ENCODE measurements at regions not wholly inside any gene's neighbourhood (a gene's known extent, or its start where the extent isn't known, plus 50 kb on each side); places are given as distances from the start of the nearest gene placed in this dataset.
A peak's percentile ranks its signal among the peaks of the same experiment; 100 is the strongest.
"Not testable (repeated sequence)": the region's sequence is repeated elsewhere in the genome, so short reads cannot be mapped to it uniquely, and the experiment has no call there.

- not testable (repeated sequence) for H3K27ac ChIP-seq (ENCODE audit: low read depth in 1 of 3, low read length in 2 of 3); H3K27me3 ChIP-seq (ENCODE audit: control insufficient read depth in 3 of 3, insufficient read depth in 3 of 3, low read length in 3 of 3); H3K4me1 ChIP-seq (ENCODE audit: control insufficient read depth in 3 of 3, insufficient read depth in 2 of 3, low read depth in 1 of 3, low read length in 2 of 3); H3K9me3 ChIP-seq (ENCODE audit: control insufficient read depth in 2 of 2, insufficient read depth in 1 of 2, low read depth in 1 of 2, low read length in 1 of 2); H3K36me3 ChIP-seq (ENCODE audit: control insufficient read depth in 3 of 3, insufficient read depth in 2 of 3, low read depth in 1 of 3, low read length in 3 of 3); H3K4me3 ChIP-seq (ENCODE audit: low read depth in 1 of 3, low read length in 3 of 3); DNase-seq; FAIRE-seq
- 95 to 96% (median 96%) methylated on average over 29 of the region's 29 CpGs for WGBS, 3 donors
Measured at GRCh38 chr10:9407201-9407600, 1352.7 kb downstream of the GATA3 start.

GRCh38 chr10:9416331-9416730, 1361.8 kb downstream of the GATA3 start:
- FAIRE-seq, result no peak
- no peak overlapping the region for H3K4me3 ChIP-seq (ENCODE audit: low read depth in 1 of 3, low read length in 3 of 3)

GRCh38 chr10:9419757-9420156, 1365.3 kb downstream of the GATA3 start:
- DNase-seq (no peak), FAIRE-seq (no peak)
- no peaks in the 10 kb centered on the region for H3K27me3 ChIP-seq (ENCODE audit: control insufficient read depth in 3 of 3, insufficient read depth in 3 of 3, low read length in 3 of 3)
- H3K4me3 ChIP-seq (ENCODE audit: low read depth in 1 of 3, low read length in 3 of 3), result no peak overlapping the region
- H3K27ac ChIP-seq (ENCODE audit: low read depth in 1 of 3, low read length in 2 of 3), result no peak overlapping the region
- no peaks in the 10 kb centered on the region for H3K36me3 ChIP-seq (ENCODE audit: control insufficient read depth in 3 of 3, insufficient read depth in 2 of 3, low read depth in 1 of 3, low read length in 3 of 3)
- H3K4me1 ChIP-seq (ENCODE audit: control insufficient read depth in 3 of 3, insufficient read depth in 2 of 3, low read depth in 1 of 3, low read length in 2 of 3), result no peaks in the 10 kb centered on the region
- H3K9me3 ChIP-seq (ENCODE audit: control insufficient read depth in 2 of 2, insufficient read depth in 1 of 2, low read depth in 1 of 2, low read length in 1 of 2), result no peaks in the 10 kb centered on the region

More at GRCh38 chr10:9416331-9416730, 1361.8 kb downstream of the GATA3 start:
- Histone ChIP-seq H3K9me3 (ENCODE audit: control insufficient read depth in 2 of 2, insufficient read depth in 1 of 2, low read depth in 1 of 2, low read length in 1 of 2) (no peaks in the 10 kb centered on the region), H3K27me3 (ENCODE audit: control insufficient read depth in 3 of 3, insufficient read depth in 3 of 3, low read length in 3 of 3) (no peaks in the 10 kb centered on the region), H3K27ac (ENCODE audit: low read depth in 1 of 3, low read length in 2 of 3) (no peak overlapping the region), H3K36me3 (ENCODE audit: control insufficient read depth in 3 of 3, insufficient read depth in 2 of 3, low read depth in 1 of 3, low read length in 3 of 3) (no peaks in the 10 kb centered on the region), H3K4me1 (ENCODE audit: control insufficient read depth in 3 of 3, insufficient read depth in 2 of 3, low read depth in 1 of 3, low read length in 2 of 3) (no peaks in the 10 kb centered on the region)
- 30 to 35% (median 32%) methylated on average over 1 of the region's 1 CpG for WGBS, 3 donors
- DNase-seq, result no peak

GRCh38 chr10:9427209-9427608, 1372.7 kb downstream of the GATA3 start:
- Histone ChIP-seq H3K9me3 (ENCODE audit: control insufficient read depth in 2 of 2, insufficient read depth in 1 of 2, low read depth in 1 of 2, low read length in 1 of 2) (peaks cover 0 to 4% of the 10 kb centered on the region in 2 donors), H3K27ac (ENCODE audit: low read depth in 1 of 3, low read length in 2 of 3) (no peak overlapping the region), H3K4me3 (ENCODE audit: low read depth in 1 of 3, low read length in 3 of 3) (no peak overlapping the region), H3K27me3 (ENCODE audit: control insufficient read depth in 3 of 3, insufficient read depth in 3 of 3, low read length in 3 of 3) (no peaks in the 10 kb centered on the region), H3K4me1 (ENCODE audit: control insufficient read depth in 3 of 3, insufficient read depth in 2 of 3, low read depth in 1 of 3, low read length in 2 of 3) (no peaks in the 10 kb centered on the region), H3K36me3 (ENCODE audit: control insufficient read depth in 3 of 3, insufficient read depth in 2 of 3, low read depth in 1 of 3, low read length in 3 of 3) (no peaks in the 10 kb centered on the region)
- FAIRE-seq (peak; percentile 39), DNase-seq (no peak)

GRCh38 chr10:9437131-9437530, 1382.6 kb downstream of the GATA3 start:
- no peak for DNase-seq
- Histone ChIP-seq H3K27me3 (ENCODE audit: control insufficient read depth in 3 of 3, insufficient read depth in 3 of 3, low read length in 3 of 3) (no peaks in the 10 kb centered on the region), H3K27ac (ENCODE audit: low read depth in 1 of 3, low read length in 2 of 3) (no peak overlapping the region), H3K4me1 (ENCODE audit: control insufficient read depth in 3 of 3, insufficient read depth in 2 of 3, low read depth in 1 of 3, low read length in 2 of 3) (no peaks in the 10 kb centered on the region), H3K4me3 (ENCODE audit: low read depth in 1 of 3, low read length in 3 of 3) (no peak overlapping the region), H3K9me3 (ENCODE audit: control insufficient read depth in 2 of 2, insufficient read depth in 1 of 2, low read depth in 1 of 2, low read length in 1 of 2) (peaks cover 0 to 3% of the 10 kb centered on the region in 2 donors), H3K36me3 (ENCODE audit: control insufficient read depth in 3 of 3, insufficient read depth in 2 of 3, low read depth in 1 of 3, low read length in 3 of 3) (no peaks in the 10 kb centered on the region)
- 67 to 85% (median 85%) methylated on average over 2 of the region's 2 CpGs for WGBS, 3 donors
- no peak for FAIRE-seq

GRCh38 chr10:9443758-9444157, 1389.3 kb downstream of the GATA3 start:
- DNase-seq (no peak), FAIRE-seq (no peak)
- Histone ChIP-seq H3K36me3 (ENCODE audit: control insufficient read depth in 3 of 3, insufficient read depth in 2 of 3, low read depth in 1 of 3, low read length in 3 of 3) (no peaks in the 10 kb centered on the region), H3K4me3 (ENCODE audit: low read depth in 1 of 3, low read length in 3 of 3) (no peak overlapping the region), H3K27me3 (ENCODE audit: control insufficient read depth in 3 of 3, insufficient read depth in 3 of 3, low read length in 3 of 3) (no peaks in the 10 kb centered on the region), H3K4me1 (ENCODE audit: control insufficient read depth in 3 of 3, insufficient read depth in 2 of 3, low read depth in 1 of 3, low read length in 2 of 3) (no peaks in the 10 kb centered on the region), H3K27ac (ENCODE audit: low read depth in 1 of 3, low read length in 2 of 3) (no peak overlapping the region), H3K9me3 (ENCODE audit: control insufficient read depth in 2 of 2, insufficient read depth in 1 of 2, low read depth in 1 of 2, low read length in 1 of 2) (no peaks in the 10 kb centered on the region)
- WGBS, 3 donors, result 54 to 62% (median 55%) methylated on average over 1 of the region's 1 CpG

GRCh38 chr10:9449530-9449929, 1395.0 kb downstream of the GATA3 start:
- DNase-seq (no peak), FAIRE-seq (no peak)
- Histone ChIP-seq H3K27ac (ENCODE audit: low read depth in 1 of 3, low read length in 2 of 3) (no peak overlapping the region), H3K36me3 (ENCODE audit: control insufficient read depth in 3 of 3, insufficient read depth in 2 of 3, low read depth in 1 of 3, low read length in 3 of 3) (no peaks in the 10 kb centered on the region), H3K9me3 (ENCODE audit: control insufficient read depth in 2 of 2, insufficient read depth in 1 of 2, low read depth in 1 of 2, low read length in 1 of 2) (peaks cover 0 to 5% of the 10 kb centered on the region in 2 donors), H3K4me3 (ENCODE audit: low read depth in 1 of 3, low read length in 3 of 3) (no peak overlapping the region), H3K4me1 (ENCODE audit: control insufficient read depth in 3 of 3, insufficient read depth in 2 of 3, low read depth in 1 of 3, low read length in 2 of 3) (no peaks in the 10 kb centered on the region), H3K27me3 (ENCODE audit: control insufficient read depth in 3 of 3, insufficient read depth in 3 of 3, low read length in 3 of 3) (no peaks in the 10 kb centered on the region)
- WGBS, 3 donors, result 63 to 78% (median 68%) methylated on average over 2 of the region's 2 CpGs

- Histone ChIP-seq H3K4me1 (ENCODE audit: control insufficient read depth in 3 of 3, insufficient read depth in 2 of 3, low read depth in 1 of 3, low read length in 2 of 3) (no peaks in the 10 kb centered on the region), H3K36me3 (ENCODE audit: control insufficient read depth in 3 of 3, insufficient read depth in 2 of 3, low read depth in 1 of 3, low read length in 3 of 3) (no peaks in the 10 kb centered on the region), H3K9me3 (ENCODE audit: control insufficient read depth in 2 of 2, insufficient read depth in 1 of 2, low read depth in 1 of 2, low read length in 1 of 2) (peaks cover 0 to 9% of the 10 kb centered on the region in 2 donors), H3K27ac (ENCODE audit: low read depth in 1 of 3, low read length in 2 of 3) (no peak overlapping the region), H3K4me3 (ENCODE audit: low read depth in 1 of 3, low read length in 3 of 3) (no peak overlapping the region), H3K27me3 (ENCODE audit: control insufficient read depth in 3 of 3, insufficient read depth in 3 of 3, low read length in 3 of 3) (no peaks in the 10 kb centered on the region)
- no peak for DNase-seq
- WGBS, 3 donors, result 71 to 84% (median 82%) methylated on average over 2 of the region's 2 CpGs
- no peak for FAIRE-seq
Measured at GRCh38 chr10:9450801-9451200, 1396.3 kb downstream of the GATA3 start.

GRCh38 chr10:9451211-9451773, 1396.8 kb downstream of the GATA3 start:
- no peaks in the 10 kb centered on the region for H3K4me1 ChIP-seq (ENCODE audit: control insufficient read depth in 3 of 3, insufficient read depth in 2 of 3, low read depth in 1 of 3, low read length in 2 of 3)
- DNase-seq, result no peak
- H3K27me3 ChIP-seq (ENCODE audit: control insufficient read depth in 3 of 3, insufficient read depth in 3 of 3, low read length in 3 of 3), result no peaks in the 10 kb centered on the region
- no peak overlapping the region for H3K27ac ChIP-seq (ENCODE audit: low read depth in 1 of 3, low read length in 2 of 3)
- FAIRE-seq, result no peak
- no peaks in the 10 kb centered on the region for H3K36me3 ChIP-seq (ENCODE audit: control insufficient read depth in 3 of 3, insufficient read depth in 2 of 3, low read depth in 1 of 3, low read length in 3 of 3)
- H3K4me3 ChIP-seq (ENCODE audit: low read depth in 1 of 3, low read length in 3 of 3), result no peak overlapping the region
- peaks cover 0 to 9% of the 10 kb centered on the region in 2 donors for H3K9me3 ChIP-seq (ENCODE audit: control insufficient read depth in 2 of 2, insufficient read depth in 1 of 2, low read depth in 1 of 2, low read length in 1 of 2)
- WGBS, 3 donors, result 88 to 94% (median 91%) methylated on average over 2 of the region's 2 CpGs

Measured in small intestine (tissue), 7 donors.